A549 (cell line): ENCODE measurements at regions not wholly inside any gene's neighbourhood (a gene's known extent, or its start where the extent isn't known, plus 50 kb on each side); places are given as distances from the start of the nearest gene placed in this dataset.

Source experiments
- ATAC-seq, 2 experiments: fragments of 200-7000 bp in 1 of 2; fragments of >200 bp in 1 of 2; cut with Nextera tagmentation in 1 of 2; cut with Tn5 transposase in 1 of 2; 3 replicates each; pipeline versions ENCODE4 v1.8.0 to v1.9.1; 2018 to 2020; ENCODE audit warnings: mild to moderate bottlenecking in 1 of 2, moderate library complexity in 1 of 2
- CTCF ChIA-PET: fragments of 300-600 bp; sonication (Branson Sonifier 250); formaldehyde crosslinking; extraction: SDS; loops from one replicate; lab custom pipeline; 2021; ENCODE audit warnings: antibody characterized with exemption, inconsistent platforms; lab: Yijun Ruan, JAX
- POLR2A ChIA-PET: fragments of 350-600 bp; formaldehyde crosslinking; extraction: SDS; loops from one replicate; lab custom pipeline; 2021; ENCODE audit warnings: antibody characterized with exemption, inconsistent platforms; lab: Yijun Ruan, JAX
- DNase-seq, 2 experiments: peaks; one replicate each; pipeline versions ENCODE4 v3.0.0 to v3.0.0-alpha.2; 2011 to 2016; ENCODE audit warnings: low read depth in 1 of 2, low spot score in 1 of 2
- FAIRE-seq: peaks from 2 replicates; lab custom pipeline; 2011; peaks lifted over from hg19 to GRCh38; lab: Jason Lieb, UNC
- H3K27ac ChIP-seq, 2 experiments: fragments of >200 bp; sonication (Bioruptor Twin); formaldehyde crosslinking; 3 replicates each; pipeline ENCODE4 v1.5.1; 2016 to 2017
- H3K4me1 ChIP-seq: fragments of >200 bp; sonication (Bioruptor Twin); formaldehyde crosslinking; 3 replicates; pipeline ENCODE4 v1.6.1; 2016
- H3K4me2 ChIP-seq: fragments of >200 bp; sonication (Bioruptor Twin); formaldehyde crosslinking; 3 replicates; pipeline ENCODE4 v1.6.1; 2016
- H3K4me3 ChIP-seq: fragments of >200 bp; sonication (Bioruptor Twin); formaldehyde crosslinking; 3 replicates; pipeline ENCODE4 v1.5.1; 2016
- H3K9me3 ChIP-seq: fragments of >200 bp; sonication (Bioruptor Twin); formaldehyde crosslinking; 3 replicates; pipeline ENCODE4 v1.6.1; 2016
- BCL3 ChIP-seq: fragments of >200 bp; sonication (Bioruptor Twin); formaldehyde crosslinking; IDR thresholded peaks from 3 replicates; pipeline ENCODE4 v1.6.1; 2016
- CBX2 ChIP-seq: fragments of 200-600 bp; sonication (generic); IDR thresholded peaks from 2 replicates; pipeline ENCODE4 v1.6.1; 2016; ENCODE audit warnings: low read depth, mild to moderate bottlenecking, borderline replicate concordance
- CEBPB ChIP-seq, 2 experiments: fragments of >200 bp in 1 of 2; sonication (Bioruptor Twin) in 1 of 2; formaldehyde crosslinking in 1 of 2; IDR thresholded peaks; 2 replicates each; pipeline ENCODE4 v1.6.1; 2012 to 2016
- CHD2 ChIP-seq: fragments of 150-350 bp; IDR thresholded peaks from 2 replicates; pipeline ENCODE4 v1.6.1; 2014; ENCODE audit warnings: low read length; ENCODE audit not compliant: partially characterized antibody
- CHD4 ChIP-seq: fragments of 200-600 bp; sonication (generic); IDR thresholded peaks from 2 replicates; pipeline ENCODE4 v1.6.1; 2016; ENCODE audit warnings: antibody characterized with exemption, mild to moderate bottlenecking, borderline replicate concordance
- FOSB ChIP-seq: fragments of 250-450 bp; sonication (Bioruptor Pico); IDR thresholded peaks from 2 replicates; pipeline ENCODE4 v1.5.0; 2020; ENCODE audit warnings: mild to moderate bottlenecking, moderate library complexity
- FOSL2 ChIP-seq, 2 experiments: fragments of 450-650 bp in 1 of 2; fragments of >200 bp in 1 of 2; sonication (Bioruptor Twin) in 1 of 2; formaldehyde crosslinking; IDR thresholded peaks; 2 replicates each; pipeline versions ENCODE4 v1.5.0 to v1.6.1; 2016 to 2020; ENCODE audit warnings: mild to moderate bottlenecking in 1 of 2, moderate library complexity in 1 of 2
- HOXB5 ChIP-seq: fragments of 250-450 bp; sonication (Bioruptor Pico); IDR thresholded peaks from 2 replicates; pipeline ENCODE4 v1.5.0; 2020; ENCODE audit warnings: mild to moderate bottlenecking, moderate library complexity
- NFE2L2 ChIP-seq: fragments of 150-350 bp; conservative IDR thresholded peaks from 2 replicates; pipeline ENCODE4 v1.6.1; 2014; ENCODE audit warnings: low read length
- PHF8 ChIP-seq: fragments of 200-600 bp; sonication (generic); IDR thresholded peaks from 2 replicates; pipeline ENCODE4 v1.6.1; 2016; ENCODE audit warnings: low read depth, mild to moderate bottlenecking, antibody characterized with exemption, moderate library complexity, borderline replicate concordance
- POLR2A ChIP-seq: IDR thresholded peaks from 2 replicates; pipeline ENCODE4 v1.6.1; 2012; ENCODE audit warnings: mild to moderate bottlenecking, low read length
- RCOR1 ChIP-seq: fragments of 150-350 bp; IDR thresholded peaks from 2 replicates; pipeline ENCODE4 v1.6.1; 2014; ENCODE audit warnings: antibody characterized with exemption, low read length, low read depth
- RFX5 ChIP-seq: fragments of 450-650 bp; IDR thresholded peaks from 2 replicates; pipeline ENCODE4 v1.7.1; 2014; ENCODE audit warnings: antibody characterized with exemption, mild to moderate bottlenecking, moderate library complexity
- SREBF2 ChIP-seq: fragments of 450-650 bp; IDR thresholded peaks from 2 replicates; pipeline ENCODE4 v1.6.1; 2014; ENCODE audit warnings: mild to moderate bottlenecking, moderate library complexity
- TP53 ChIP-seq: fragments of 250-450 bp; sonication (Bioruptor Pico); IDR thresholded peaks from 2 replicates; pipeline ENCODE4 v1.5.0; 2021; ENCODE audit warnings: mild to moderate bottlenecking, moderate library complexity
- ZC3H11A ChIP-seq: fragments of 450-650 bp; IDR thresholded peaks from 2 replicates; pipeline ENCODE4 v1.6.1; 2014; ENCODE audit warnings: antibody characterized with exemption, mild to moderate bottlenecking
- WGBS: methylation state at CpG from one replicate; pipeline ENCODE4 v1.1.6; 2017; ENCODE audit errors: missing lambda C conversion rate; 5-methylcytosine and 5-hydroxymethylcytosine counted together
- TF ChIP-seq, protein P1 (sequence below): fragments of >200 bp; sonication (Bioruptor Twin); formaldehyde crosslinking; IDR thresholded peaks from 2 replicates; pipeline ENCODE4 v1.6.1; 2016
- TF ChIP-seq, protein P2 (sequence below): IDR thresholded peaks from 2 replicates; pipeline ENCODE4 v1.6.1; 2012

DNA sequence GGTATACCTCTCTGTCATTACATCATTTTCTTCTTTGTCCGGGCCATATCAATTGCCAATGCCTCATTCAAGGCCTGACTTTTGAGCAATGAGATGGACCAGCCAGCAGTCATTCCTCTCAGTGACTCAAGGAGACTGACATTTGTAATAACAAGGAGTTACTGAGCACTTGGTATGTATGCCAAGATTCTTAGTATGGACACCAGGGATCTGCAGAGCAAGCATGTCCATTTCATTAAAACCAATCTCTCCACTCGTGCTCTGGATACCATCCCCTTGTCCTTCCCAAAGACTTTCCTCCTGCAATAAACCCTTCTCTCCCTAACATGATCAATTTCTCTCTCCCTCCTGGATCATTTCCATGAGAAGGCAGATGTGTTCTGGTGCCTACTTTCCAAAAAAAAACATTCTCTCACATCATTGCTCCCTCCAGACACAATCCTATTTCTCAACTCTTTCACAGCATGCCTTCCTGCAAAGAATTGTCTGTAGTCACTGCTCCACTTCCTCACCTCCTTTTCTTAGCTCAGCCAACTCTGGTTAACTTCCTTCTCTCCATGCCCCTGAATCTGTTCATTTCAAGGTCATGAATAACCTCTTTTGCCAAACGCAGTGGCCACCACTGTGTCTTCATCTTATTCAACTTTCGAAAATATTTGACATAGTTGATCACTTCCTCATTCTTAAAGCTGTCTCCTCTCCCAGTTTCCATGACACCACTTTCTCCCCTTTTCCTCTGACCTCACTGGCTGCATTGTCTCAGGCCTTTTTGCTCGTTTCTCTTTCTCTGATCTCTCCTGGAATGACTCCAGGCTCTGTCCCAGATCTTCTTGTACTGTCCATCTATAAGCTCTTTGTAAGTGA lies 102.8 kb upstream of the CYP1B1 start:
- Histone ChIP-seq H3K4me3 (no peak overlapping the region), H3K4me1 (peaks cover 12% of the 10 kb centered on the region; the same call in 2 of the 3 replicates), H3K9me3 (no peaks in the 10 kb centered on the region), H3K4me2 (peak overlapping the region; percentile 5), H3K27ac (peak overlapping the region; percentile 7 to 39; a peak in 1 of 6 replicates)
- ChIA-PET POLR2A (no interaction called here), CTCF (interaction anchor here (0.8 to 1.7 kb wide), 4 partner anchors 10 to 96 kb away, joined by 3 to 8 read pairs (median 4); no protein-coding TSS in a partner anchor)
- peak; percentile 19 to 68 for DNase-seq
- 40% methylated on average over 5 of the region's 5 CpGs for WGBS
- TF ChIP-seq CHD2 (no peak), SREBF2 (no peak), FOSL2 (IDR thresholded peaks at IDR 0.05) (no peak), FOSL2 (CRISPR knock-in tag; IDR thresholded peaks at IDR 0.05) (peak; percentile 11; the same call in 1 of the 2 replicates)
- ATAC-seq: peak; percentile 74 to 77; a peak in 5 of 6 replicates
- no peak for FAIRE-seq

DNA sequence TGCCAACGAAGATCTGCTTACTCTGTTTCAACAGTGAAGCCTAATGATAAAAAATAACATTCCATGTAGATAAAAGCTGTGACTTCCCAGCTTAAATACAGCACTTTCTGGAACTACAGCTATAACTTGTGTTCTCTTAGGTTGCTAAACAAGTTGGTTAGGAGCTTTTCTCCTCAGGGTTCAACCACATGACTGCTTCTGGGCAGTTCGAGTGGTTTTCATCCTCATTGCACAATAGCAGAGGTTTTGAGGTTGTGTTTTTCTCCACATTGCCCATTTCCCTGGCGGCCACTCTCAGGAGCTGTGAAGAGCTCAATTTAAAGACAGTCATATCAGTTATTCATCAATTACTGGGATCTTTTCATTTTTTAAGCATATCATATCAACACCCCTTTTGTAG lies 102.2 kb upstream of the CYP1B1 start:
- Histone ChIP-seq H3K4me2 (no peak overlapping the region), H3K4me3 (no peak overlapping the region), H3K9me3 (no peaks in the 10 kb centered on the region), H3K4me1 (peaks cover 12% of the 10 kb centered on the region; the same call in 2 of the 3 replicates), H3K27ac (peak overlapping the region in 1 of 2 experiments; percentile 39; a peak in 1 of 6 replicates)
- ATAC-seq (no peak), FAIRE-seq (no peak), DNase-seq (no peak)
- WGBS: 47% methylated on average over 3 of the region's 3 CpGs
- TF ChIP-seq, protein P1, sequence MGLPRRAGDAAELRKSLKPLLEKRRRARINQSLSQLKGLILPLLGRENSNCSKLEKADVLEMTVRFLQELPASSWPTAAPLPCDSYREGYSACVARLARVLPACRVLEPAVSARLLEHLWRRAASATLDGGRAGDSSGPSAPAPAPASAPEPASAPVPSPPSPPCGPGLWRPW: no peak
- TF ChIP-seq CEBPB (IDR thresholded peaks at IDR 0.05): peak; percentile 23 to 49; a peak in 2 of 4 replicates
- CTCF ChIA-PET: interaction anchor here (1.2 to 1.7 kb wide), 2 partner anchors 11 to 16 kb away, joined by 3 to 8 read pairs; no protein-coding TSS in a partner anchor
- POLR2A ChIA-PET: no interaction called here

DNA sequence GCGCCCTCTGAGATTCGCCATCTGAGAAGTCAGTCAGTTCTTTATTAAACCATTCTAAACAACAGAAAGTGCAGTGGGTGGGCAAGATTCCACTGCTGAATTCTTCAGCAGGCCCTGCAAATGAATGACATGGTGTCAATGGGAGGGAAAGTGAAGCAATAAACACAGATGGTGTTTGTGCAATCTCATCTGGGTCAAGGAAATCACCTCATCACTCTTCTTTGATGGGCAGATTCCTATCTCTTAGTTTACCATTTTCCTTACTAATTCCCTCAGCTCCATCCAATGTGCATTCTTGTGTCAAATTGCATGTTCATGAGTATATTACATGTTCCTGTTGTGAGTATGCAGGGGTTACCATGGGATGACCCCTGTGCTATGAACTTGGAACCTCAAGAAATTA lies 100.7 kb upstream of the CYP1B1 start:
- no peak for TF ChIP-seq BCL3
- no peak overlapping the region for H3K4me2 ChIP-seq

GRCh38 chr2:38174646-38175423 lies 98.9 kb upstream of the CYP1B1 start:
- H3K4me2 ChIP-seq: no peak overlapping the region
- DNase-seq (no peak), ATAC-seq (no peak), FAIRE-seq (no peak)
- ChIA-PET POLR2A (no interaction called here), CTCF (interaction anchor here (1.1 kb wide), 1 partner anchor 12 kb away, joined by 3 read pairs; no protein-coding TSS in a partner anchor)
- H3K4me3 ChIP-seq: no peak overlapping the region
- 0 out of 3 replicates have a peak, but pooled peaks cover 5% of the 10 kb centered on the region for H3K9me3 ChIP-seq
- H3K27ac ChIP-seq: no peak overlapping the region
- TF ChIP-seq RCOR1: no peak
- no peak for TF ChIP-seq CHD4
- no peak for TF ChIP-seq ZC3H11A
- WGBS: 56% methylated on average over 7 of the region's 7 CpGs
- peaks cover 12% of the 10 kb centered on the region; the same call in 2 of the 3 replicates for H3K4me1 ChIP-seq

More for the DNA sequence above, 100.7 kb upstream of the CYP1B1 start:
- ATAC-seq (no peak), FAIRE-seq (no peak), DNase-seq (no peak)
- no peak overlapping the region for H3K4me3 ChIP-seq
- ChIA-PET POLR2A (no interaction called here), CTCF (interaction anchor here (1.0 to 1.2 kb wide), 2 partner anchors 20 to 61 kb away, joined by 3 read pairs; no protein-coding TSS in a partner anchor)
- 77% methylated on average over 2 of the region's 2 CpGs for whole genome bisulfite sequencing
- no peaks in the 10 kb centered on the region for H3K9me3 ChIP-seq
- peaks cover 12% of the 10 kb centered on the region; the same call in 2 of the 3 replicates for H3K4me1 ChIP-seq
- no peak overlapping the region for H3K27ac ChIP-seq

- Histone ChIP-seq H3K4me1 (peaks cover 7% of the 10 kb centered on the region; the same call in 2 of the 3 replicates), H3K9me3 (0 out of 3 replicates have a peak, but pooled peaks cover 5% of the 10 kb centered on the region), H3K27ac (no peak overlapping the region), H3K4me2 (no peak overlapping the region), H3K4me3 (no peak overlapping the region)
- ChIA-PET CTCF (interaction anchor here (1.1 kb wide), 1 partner anchor 11 kb away, joined by 3 read pairs; no protein-coding TSS in a partner anchor), POLR2A (no interaction called here)
- WGBS: 67% methylated on average over 2 of the region's 2 CpGs
- no peak for FAIRE-seq
- DNase-seq: no peak
- no peak for ATAC-seq
- TF ChIP-seq FOSB (CRISPR knock-in tag): no peak
- no peak for TF ChIP-seq HOXB5 (CRISPR knock-in tag)
- TF ChIP-seq RFX5: no peak
- no peak for TF ChIP-seq POLR2A
- TF ChIP-seq CHD4: no peak
- no peak for TF ChIP-seq NFE2L2
- no peak for TF ChIP-seq CBX2
- TF ChIP-seq TP53: no peak
- TF ChIP-seq, protein P2, sequence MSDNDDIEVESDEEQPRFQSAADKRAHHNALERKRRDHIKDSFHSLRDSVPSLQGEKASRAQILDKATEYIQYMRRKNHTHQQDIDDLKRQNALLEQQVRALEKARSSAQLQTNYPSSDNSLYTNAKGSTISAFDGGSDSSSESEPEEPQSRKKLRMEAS: no peak
- no peak for TF ChIP-seq PHF8
Observed at GRCh38 chr2:38174131-38174530, 98.2 kb upstream of the CYP1B1 start.
